ENCODE measurements at regions not wholly inside any gene's neighbourhood (a gene's known extent, or its start where the extent isn't known, plus 50 kb on each side); places are given as distances from the start of the nearest gene placed in this dataset.

DNA sequence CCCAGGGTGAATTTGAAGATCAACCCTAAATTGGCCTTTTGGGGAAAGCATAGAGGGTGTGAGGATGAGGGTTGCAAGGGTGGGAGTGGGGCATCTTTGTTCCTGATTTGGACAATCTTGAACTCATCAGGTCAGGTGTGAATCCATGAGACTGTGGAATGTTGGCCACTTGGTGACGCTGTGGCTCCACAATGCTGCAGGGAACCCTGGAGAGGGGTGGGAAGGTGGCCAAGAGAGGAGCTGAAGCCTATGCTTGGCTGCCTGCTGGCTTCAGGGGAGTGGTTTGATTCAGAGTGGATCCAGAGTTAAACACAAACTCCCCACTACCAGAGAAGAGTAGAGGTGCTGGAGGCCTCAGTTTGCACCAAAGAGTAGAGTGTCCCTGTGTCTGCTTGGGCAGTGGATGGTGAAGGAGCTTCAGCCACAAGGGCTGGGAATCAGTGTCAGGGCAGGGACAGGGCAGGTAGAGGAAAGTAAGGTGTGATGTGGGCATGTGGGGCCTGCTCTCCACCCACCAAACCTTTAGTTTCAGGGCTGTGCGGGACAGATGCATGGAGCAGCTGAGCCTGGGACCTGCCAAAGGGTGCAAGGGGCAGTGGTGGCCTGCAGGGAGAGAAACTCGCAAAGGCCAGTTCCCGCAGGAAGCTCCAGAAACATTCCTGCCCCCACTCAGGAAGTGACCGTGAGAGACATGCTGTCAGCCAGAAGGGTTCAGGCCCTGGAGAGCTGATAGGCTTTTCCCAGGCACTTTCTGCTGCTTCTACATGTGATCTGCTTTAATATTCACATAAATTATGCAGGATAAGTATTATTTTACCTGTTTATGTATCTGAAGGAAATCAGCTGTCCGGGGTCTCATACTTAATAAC is 81.0 kb upstream of the PRSS58 start:
- Histone ChIP-seq H3K27ac (no peak overlapping the region), H3K36me3 (replicated peaks in 1 of 2) (no peaks in the 10 kb centered on the region), H3K27me3 (no peaks in the 10 kb centered on the region), H3K9me3 (replicated peaks in 1 of 3) (no peaks in the 10 kb centered on the region), H3K4me3 (no peak overlapping the region), H3K4me1 (replicated peaks in 1 of 2) (no peaks in the 10 kb centered on the region)
- no peak for TF ChIP-seq CTCF (IDR thresholded peaks at IDR 0.05)
- no peak for TF ChIP-seq POLR2A (IDR thresholded peaks at IDR 0.05)
- intact Hi-C loops (cut with DNase I), result no loop called here
- WGBS, 4 donors, result 56 to 72% (median 62%) methylated on average over 5 to 6 of the region's 6 CpGs
- peak in 1 of 7 donors; percentile 6 for DNase-seq

- 40 to 48% (median 45%) methylated on average over 8 of the region's 8 CpGs for WGBS, 4 donors
- intact Hi-C loops (cut with DNase I), result no loop called here
- no peak overlapping the region for H3K27ac ChIP-seq
- no peaks in the 10 kb centered on the region for H3K9me3 ChIP-seq (replicated peaks in 1 of 3)
- TF ChIP-seq POLR2A (IDR thresholded peaks at IDR 0.05) (no peak), CTCF (IDR thresholded peaks at IDR 0.05) (no peak)
- H3K36me3 ChIP-seq (replicated peaks in 1 of 2), result no peaks in the 10 kb centered on the region
- H3K27me3 ChIP-seq, result no peaks in the 10 kb centered on the region
- no peak overlapping the region for H3K4me3 ChIP-seq
- no peak for DNase-seq
- H3K4me1 ChIP-seq (replicated peaks in 1 of 2), result no peaks in the 10 kb centered on the region
These were observed 79.5 kb upstream of the PRSS58 start for GRCh38 chr7:142337054-142338001.

DNA sequence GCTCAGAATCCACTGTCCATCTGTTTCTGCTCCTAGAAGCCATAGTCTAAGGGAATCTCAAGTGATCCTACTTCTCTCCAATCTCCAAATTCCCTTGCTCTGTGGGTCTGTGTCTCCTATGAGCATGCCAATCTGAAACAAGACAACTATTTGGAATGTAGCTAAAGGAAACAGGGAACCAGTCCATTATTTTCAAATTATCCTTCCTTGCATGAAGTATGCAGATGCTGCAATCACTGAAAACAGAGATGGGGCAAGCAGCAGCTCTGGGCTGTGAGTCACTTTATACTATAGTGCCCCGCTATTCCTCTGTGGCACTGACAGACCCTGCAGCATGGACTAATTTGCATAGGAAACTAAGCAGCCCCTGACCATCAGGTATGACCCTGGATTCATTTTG is 76.9 kb upstream of the PRSS58 start:
- Histone ChIP-seq H3K4me3 (no peak overlapping the region), H3K9me3 (replicated peaks in 1 of 3) (no peaks in the 10 kb centered on the region), H3K27ac (no peak overlapping the region), H3K36me3 (replicated peaks in 1 of 2) (no peaks in the 10 kb centered on the region), H3K4me1 (replicated peaks in 1 of 2) (no peaks in the 10 kb centered on the region), H3K27me3 (no peaks in the 10 kb centered on the region)
- intact Hi-C loops (cut with DNase I), result no loop called here
- TF ChIP-seq POLR2A (IDR thresholded peaks at IDR 0.05), result no peak
- no peak for DNase-seq
- 83 to 93% (median 89%) methylated on average over 1 of the region's 1 CpG for WGBS, 4 donors

DNA sequence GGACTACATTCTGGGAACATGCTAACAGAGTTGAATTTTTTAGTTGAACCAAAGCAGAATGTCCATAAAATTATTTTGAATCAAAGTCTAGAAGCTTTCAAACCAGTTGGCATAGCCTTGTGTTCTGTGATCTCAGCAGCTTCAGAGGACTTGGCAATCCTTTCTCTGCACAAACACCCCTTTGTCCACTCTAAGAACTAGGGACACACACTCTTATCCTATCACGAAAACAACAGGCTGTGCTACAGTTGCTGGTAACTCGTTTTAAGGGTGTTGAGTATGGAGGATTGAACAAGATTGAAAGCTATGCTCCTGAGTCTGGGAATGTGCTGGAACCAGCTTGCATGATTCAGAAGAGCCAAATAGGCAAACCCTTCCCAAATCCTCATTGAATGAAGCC is 76.4 kb upstream of the PRSS58 start:
- H3K27me3 ChIP-seq, result no peaks in the 10 kb centered on the region
- no peaks in the 10 kb centered on the region for H3K9me3 ChIP-seq (replicated peaks in 1 of 3)
- no peak for DNase-seq
- TF ChIP-seq POLR2A (IDR thresholded peaks at IDR 0.05), result no peak
- no peak for TF ChIP-seq CTCF (IDR thresholded peaks at IDR 0.05)
- 58 to 72% (median 63%) methylated on average over 2 of the region's 2 CpGs for WGBS, 4 donors
- no peaks in the 10 kb centered on the region for H3K4me1 ChIP-seq (replicated peaks in 1 of 2)
- intact Hi-C loops (cut with DNase I), result no loop called here
- H3K27ac ChIP-seq, result no peak overlapping the region
- no peaks in the 10 kb centered on the region for H3K36me3 ChIP-seq (replicated peaks in 1 of 2)
- no peak overlapping the region for H3K4me3 ChIP-seq
